Right renal pelvis (tissue), 4 donors: ENCODE measurements at regions not wholly inside any gene's neighbourhood (a gene's known extent, or its start where the extent isn't known, plus 50 kb on each side); places are given as distances from the start of the nearest gene placed in this dataset.
"Not testable (repeated sequence)": the region's sequence is repeated elsewhere in the genome, so short reads cannot be mapped to it uniquely, and the experiment has no call there.

Source experiments
- DNase-seq, 4 donors: peaks; one replicate each; pipeline ENCODE4 v3.0.0-alpha.2; 2013; ENCODE audit warnings: low read depth in 4 of 4, low spot score in 3 of 4, missing footprints in 1 of 4

DNA sequence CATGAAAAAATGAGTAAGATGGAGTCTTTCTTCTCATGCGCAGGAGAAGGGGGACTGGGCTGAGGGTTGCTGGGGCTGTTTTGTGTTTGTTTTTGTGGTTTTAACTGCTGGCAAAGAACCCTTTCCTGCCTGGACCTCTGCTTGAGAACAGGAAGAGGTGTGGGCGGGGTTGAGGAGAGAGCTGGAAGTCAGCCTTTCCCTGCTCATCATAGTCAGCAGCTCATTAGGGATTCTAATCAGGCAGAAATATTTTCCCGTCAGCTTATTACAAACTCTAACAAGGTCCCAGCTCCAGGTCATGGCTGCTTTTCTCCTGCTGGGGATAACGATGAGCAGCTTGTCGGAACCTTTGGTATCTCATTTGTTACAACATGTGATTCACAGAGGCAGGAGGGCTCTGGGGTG lies 185.0 kb upstream of the NRXN3 start:
- DNase-seq, result no peak

DNA sequence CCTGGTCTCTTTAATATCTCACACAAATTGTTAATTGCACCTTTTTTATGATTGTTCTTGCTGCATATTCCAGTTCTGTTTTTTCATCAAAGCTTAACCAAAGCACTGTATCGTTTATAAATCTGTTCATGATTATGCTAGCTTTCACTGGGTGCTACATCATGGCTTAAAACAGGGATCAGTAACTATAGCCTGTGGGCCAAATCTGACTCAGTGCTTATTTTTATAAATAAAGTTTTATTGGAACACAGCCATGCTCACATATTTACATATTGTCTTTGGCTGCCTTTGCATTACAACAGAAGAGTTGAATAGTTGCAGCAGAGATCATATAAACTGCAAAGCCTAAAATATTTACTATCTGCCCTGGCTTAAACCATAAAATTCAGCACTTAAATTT lies 183.4 kb upstream of the NRXN3 start:
- no peak for DNase-seq

DNA sequence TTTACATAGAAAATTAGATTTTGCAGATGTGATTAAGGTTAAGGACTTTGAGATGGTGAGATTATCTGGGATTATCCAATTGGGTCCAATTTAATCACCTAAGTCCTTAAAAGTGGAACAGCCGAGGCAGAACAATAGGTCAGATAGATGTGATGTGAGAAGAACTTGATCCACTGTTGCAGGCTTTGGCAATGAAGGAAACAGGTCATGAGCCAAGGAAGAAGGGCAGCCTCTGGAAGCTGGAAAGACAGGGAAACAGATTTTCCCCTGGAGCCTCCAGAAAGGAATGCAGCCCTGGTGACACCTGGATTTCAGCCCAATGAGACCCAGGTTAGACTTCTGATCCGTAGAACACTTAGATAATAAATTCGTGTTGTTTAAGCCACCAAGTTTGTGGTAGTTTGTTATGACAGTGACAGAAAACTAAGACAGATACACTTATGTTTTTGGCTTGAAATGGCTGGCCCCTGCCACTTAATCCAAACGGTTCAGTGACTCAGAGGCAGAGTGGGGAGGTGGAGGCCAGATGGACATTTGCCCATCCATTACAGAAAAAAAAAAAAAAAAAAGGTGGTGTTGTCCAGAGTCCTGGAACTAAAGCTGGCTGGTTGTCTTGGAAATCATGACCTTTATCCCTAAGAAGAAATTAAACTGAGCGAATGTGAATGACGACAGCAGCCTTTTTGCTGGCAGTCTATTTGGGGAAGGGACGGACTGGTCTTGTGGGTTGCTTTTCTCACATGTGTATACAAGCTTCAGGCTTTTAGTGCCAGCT lies 181.9 kb upstream of the NRXN3 start:
- DNase-seq, result no peak

DNA sequence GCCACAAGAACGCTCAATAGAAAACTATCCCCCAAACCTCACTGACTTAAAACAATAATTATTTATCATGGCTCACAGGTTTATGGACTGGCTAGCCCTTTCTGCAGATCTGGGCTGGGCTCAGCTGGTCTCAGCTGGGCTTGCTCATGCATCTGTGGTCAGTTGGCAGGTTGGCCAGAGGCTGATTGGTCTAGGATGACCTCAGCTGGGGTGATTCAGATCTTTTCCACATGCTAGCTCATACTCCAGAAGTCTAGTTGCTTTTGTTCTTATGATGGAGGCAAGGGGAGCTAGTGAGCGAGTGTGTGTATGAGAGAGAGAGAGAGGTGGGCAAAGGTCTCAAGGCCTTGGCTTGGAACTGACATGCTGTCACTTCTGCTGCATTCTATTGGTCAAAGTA lies 181.2 kb upstream of the NRXN3 start:
- no peak for DNase-seq

DNA sequence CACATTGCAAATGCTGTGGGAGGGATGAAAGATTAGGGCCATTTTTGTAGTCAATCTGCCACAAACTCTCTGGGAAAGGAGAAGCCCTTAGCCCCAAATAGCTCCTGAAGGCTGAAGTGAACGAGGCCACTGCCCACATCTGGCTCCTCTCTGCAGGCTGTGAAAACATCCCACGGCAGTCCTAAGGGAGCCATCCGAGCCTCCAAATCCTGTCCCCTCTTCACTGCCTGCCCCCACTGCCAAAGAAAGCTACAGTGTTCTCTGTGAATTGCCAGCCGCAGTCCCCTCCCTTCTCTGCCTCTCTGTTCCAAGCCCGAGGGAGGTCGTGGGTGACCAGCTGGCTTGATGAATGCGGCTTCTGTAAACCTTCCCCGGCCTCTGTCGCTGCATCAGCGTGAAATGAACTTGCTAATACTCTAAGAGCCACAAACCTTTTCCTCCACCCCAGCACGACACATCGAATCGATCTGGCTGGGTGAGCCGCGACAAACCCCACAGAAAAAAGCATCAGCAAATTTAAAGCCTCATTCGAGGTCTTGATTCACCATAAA lies 180.7 kb upstream of the NRXN3 start:
- DNase-seq, result no peak

DNA sequence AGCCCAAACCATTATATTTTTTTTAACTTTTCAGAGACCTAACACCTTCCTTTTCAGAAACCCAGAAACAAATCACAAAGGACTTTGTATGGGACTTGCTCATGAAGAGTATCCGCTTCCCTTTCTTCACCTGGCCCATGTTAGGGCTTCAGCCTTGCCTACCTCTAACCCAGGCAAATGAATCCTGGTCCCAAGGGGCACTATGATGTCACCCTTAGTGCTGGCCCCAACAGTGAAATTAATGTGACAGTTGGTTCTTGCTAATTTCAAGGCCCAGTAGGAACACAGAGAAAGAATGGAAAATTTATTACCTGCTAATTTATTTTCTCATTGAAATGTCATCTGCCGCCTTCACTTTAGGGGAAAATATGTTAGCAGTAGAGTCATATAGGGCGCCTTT lies 179.8 kb upstream of the NRXN3 start:
- DNase-seq, result no peak

DNA sequence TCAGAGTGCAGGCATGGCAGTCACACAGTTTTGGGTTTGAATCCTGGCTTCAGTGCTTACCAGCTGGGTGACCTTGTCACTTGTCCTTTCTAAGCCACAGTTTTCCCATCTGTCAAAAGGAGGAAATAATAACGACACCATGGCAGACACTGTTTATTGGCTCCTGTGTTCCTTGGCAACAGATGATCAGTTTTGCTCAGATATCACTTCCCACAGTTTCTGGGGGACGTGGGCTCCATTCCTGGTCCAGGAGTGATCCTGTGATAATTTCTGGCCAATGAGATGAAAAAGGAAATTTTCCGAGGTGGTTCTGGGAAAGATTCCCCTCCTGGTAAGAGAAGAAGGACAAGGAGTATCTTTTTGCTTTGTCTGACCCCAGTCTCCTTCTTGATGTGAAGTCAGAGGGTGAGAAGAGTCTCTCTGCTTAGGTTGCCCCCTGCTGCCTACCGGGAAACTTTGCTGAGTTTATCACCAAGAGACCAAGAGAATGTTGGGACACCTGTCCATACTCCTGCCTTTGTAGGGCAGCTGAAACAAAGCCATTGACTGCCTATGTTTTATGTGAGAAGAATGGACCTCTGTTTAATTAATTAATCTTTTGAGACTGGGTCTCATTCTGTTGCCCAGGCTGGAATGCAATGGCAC lies 178.9 kb upstream of the NRXN3 start:
- DNase-seq, result no peak

DNA sequence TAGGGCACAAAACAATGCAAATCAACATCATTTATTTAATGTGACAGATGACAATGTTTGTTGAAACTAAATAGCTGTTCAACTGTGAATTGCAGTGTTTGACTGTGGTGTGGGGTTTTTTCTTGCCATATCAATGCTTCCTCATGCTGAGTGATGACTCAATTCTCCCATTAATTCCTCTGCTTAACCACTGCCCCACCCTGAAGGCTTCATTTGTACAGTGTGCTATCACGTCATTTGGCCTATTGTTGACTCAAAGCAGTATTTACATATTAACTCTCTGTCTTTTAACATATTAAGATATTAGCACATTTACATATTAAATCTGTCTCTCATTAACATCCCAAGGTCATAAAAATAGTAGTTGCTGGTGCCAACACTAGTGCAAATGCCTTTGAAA lies 164.8 kb upstream of the NRXN3 start:
- DNase-seq, result no peak

DNA sequence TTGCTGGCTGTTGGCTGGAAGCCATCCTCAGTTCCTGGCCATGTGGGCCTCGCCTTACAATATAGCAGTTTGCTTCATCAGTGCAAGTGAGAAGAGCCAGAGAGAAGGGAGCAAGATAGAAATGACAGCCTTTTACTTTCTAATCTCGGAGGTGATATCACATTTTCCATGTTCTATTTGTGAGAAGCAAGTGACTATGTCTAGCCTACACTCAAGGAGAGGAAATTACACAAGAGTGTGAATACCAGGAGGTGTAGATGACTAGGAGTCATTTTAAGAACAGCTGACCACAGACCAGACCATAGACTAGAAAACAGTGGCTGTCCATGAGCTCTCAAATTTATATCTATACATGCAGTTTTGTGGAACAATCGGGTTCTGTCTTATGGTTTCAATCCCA lies 163.0 kb upstream of the NRXN3 start:
- DNase-seq, result no peak

DNA sequence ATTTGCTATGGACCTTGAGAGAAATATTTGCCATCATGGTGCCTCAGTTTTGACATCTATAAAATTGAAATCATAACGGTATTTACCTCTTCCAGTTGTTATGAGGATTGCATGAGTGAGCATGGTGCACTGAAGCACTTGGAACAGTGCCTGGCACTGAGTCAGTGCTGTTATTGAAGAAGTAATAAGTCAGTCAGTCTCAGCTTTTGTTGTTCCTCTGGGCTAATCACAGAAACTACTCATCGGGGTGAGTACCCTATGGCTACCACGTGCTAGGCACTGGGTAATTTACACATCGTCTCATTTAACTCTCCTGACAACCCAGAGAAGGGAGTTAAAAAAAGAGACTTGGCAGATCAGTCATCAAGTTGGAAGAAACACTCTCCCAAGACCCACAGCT lies 159.5 kb upstream of the NRXN3 start:
- no peak for DNase-seq

DNA sequence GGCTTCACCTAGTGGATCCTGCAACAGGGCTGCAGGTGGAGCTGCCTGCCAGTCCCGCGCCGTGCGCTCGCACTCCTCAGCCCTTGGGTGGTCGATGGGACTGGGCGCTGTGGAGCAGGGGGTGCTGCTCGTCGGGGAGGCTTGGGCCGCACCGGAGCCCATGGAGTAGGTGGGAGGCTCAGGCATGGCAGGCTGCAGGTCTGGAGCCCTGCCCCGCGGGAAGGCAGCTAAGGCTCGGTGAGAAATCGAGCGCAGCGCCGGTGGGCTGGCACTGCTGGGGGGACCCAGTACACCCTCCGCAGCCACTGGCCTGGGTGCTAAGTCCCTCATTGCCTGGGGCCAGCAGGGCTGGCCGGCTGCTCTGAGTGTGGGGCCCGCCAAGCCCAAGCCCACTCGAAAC lies 156.3 kb upstream of the NRXN3 start:
- not testable (repeated sequence) for DNase-seq

DNA sequence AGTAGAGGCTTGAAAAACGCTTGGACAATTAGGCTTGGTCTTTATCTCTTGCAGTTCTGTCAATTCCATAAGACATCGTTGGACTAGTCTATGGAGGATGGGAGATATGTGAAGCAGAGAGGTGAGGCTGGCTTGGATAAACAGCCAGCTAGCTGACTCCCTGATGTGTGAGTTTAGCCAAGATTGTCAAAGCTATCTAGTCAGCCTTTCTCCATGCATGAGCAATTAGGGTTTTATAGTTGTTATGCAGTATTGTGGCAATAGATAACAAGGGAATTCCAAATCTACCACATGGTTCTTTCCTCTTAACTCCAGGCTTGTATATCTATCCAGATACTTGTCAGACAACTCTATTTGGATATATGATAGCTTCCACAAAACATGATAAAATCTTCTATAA lies 153.6 kb upstream of the NRXN3 start:
- DNase-seq, result no peak

DNA sequence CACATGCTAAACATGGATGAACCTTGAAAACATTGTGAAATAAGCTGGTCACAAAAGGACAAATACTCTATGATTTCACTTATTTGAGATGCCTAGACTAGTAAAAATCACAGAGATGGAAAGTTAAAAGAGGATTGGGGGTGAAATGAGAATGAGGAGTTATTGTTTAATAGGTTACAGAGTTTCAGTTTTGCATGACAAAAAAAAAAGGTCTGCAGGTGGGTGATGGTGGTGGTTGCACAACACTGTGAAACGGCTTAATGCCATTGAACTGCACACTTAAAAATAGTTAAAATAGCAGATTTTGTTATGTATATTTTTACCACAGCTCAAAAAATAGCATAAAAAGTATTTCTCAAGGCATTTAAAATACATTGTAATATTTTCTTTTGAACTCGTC lies 151.9 kb upstream of the NRXN3 start:
- no peak for DNase-seq

DNA sequence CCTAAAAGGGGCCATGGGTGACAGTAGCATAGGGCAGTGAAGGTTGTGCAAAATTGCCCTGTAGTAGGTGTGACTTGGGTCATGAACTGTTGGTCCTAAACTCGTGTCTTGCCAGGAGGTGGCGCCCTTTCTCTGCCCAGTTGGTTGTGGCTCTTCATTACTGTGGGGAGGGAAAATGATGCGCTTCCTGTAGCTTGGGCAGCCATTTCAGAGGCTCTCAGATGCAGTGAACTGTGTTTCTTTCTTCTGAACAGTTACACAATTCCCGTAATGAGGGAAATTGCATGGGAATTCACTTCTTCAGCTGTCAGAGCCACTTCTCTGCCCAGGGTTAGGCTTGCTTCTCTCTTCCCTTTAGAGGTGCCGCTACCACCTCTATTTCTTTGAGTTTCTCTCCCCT lies 148.1 kb upstream of the NRXN3 start:
- DNase-seq, result peak; percentile 8 to 20 (median 12)

DNA sequence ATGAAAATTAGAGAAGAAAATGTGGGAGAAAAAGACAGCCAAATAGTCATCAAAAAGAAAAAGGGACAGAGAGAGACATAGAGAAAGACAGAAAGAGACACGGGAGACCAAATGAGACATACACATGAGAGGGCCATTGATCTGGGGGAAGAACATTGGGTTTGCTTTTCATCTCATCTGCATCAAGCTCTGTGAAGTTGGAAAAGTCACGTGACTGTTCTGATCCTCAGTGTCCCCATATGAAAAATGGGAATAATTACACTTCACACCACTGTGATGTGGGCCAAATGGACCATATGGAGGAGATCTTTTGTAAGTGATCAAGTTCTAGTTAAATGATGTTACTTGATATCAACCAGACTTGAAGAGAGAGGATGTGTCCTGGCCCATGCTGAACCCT lies 147.1 kb upstream of the NRXN3 start:
- DNase-seq, result no peak

DNA sequence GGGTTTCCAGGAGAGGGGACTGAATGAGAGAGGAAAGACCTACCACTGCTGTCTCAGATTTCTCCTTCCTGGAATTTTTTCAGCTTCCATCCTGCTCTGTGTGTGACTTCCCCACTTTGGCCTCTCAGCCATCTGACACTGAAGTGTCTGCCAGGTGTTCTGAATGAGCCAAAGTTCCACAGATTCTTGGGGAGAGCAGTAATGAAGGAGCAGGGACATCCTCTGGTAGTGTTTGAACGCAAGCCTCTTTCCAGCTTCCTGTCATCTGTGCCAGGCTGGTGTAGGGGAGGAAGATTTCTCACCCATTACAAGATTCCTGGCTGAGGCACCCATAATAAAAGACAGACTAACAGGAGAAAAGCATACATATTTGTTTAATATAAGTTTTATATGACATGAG lies 141.7 kb upstream of the NRXN3 start:
- no peak for DNase-seq

DNA sequence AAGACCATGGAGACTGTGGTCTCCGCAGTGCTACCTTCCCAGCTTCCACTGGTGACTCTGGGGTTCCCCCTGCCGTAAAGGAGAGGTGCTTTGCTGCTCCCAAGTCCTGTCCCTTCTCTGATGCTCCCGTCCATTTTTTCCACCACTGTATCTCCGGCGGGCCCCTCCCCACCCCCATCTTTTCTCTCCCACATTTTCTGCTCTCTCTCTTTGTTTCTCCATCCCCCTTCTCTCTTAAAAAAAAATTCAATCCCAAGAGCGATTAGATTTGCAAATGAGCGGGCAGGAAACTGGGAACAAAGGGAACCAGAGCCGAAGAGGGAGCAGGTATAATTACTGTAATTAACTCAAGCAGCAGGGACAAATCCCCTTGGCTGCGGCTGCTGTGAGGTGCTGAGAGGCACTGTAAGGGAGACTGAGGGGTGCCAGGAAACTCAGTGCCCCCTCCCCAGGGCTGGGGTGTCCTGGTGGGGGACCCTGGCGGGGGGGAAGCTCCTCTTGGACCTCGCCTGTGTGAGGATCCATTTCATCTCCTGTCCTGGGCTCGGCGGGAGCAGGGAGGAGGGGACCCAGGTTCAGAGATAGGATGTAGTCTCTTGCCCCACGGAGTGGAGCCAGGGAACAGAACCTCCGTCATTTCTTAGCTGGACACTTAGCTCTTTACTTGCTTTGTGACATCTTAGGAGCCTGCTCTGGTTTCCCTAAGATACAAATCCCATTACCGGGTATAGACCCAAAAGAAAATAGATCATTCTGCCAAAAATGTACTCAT lies 140.4 kb upstream of the NRXN3 start:
- DNase-seq, result no peak

DNA sequence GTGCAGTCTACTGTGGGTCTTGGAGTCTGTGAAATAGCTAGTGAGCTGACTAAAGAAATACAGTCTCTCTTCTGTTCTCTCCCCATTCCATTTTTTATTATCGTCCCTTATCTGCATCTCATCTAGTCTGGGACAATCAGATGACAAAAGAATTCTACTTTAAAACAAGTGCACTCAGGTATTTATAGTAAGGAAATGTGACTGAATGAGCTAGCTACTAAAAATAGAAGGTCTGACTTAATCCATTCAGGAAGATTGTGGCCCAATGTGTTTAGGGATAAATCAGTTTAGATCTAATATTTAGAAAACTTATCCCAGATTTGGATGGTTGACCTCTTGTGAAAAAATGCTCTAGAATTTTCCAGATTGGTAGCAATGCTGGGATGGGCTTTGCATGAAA lies 126.8 kb upstream of the NRXN3 start:
- no peak for DNase-seq

DNA sequence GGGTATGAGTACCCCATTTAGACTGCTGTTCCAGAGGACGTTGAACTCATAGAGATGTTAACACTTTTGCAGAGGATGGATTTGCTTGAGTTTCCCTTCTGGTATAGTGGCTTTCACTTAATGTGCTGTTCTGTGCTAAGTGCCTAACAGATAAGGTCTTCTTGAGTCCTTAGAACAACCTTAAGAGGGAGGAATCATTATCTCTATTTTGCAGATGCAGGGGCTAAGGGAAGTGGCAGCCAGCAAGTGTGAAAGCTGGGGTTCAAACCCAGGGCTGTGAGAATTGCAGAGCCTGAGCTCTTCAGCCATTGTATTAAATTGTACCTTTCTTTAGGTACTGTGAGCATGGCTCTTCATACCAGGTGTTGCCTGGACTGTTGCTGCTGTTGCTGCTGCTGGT lies 122.1 kb upstream of the NRXN3 start:
- no peak for DNase-seq

DNA sequence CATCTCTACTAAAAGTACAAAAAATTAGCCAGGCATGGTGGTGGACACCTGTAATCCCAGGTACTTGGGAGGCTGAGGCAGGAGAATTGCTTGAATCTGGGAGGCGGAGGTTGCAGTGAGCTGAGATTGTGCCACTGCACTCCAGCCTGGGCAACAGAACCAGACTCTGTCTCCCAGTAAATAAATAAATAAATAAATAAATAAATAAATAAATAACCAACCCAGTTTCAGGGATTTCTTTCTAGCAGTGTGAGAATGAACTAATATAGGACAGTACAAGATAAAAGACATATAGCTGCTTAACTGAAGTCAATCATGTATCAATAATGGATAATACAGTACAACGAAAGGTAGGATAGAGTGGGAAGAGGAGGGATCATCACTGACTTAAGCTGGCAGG lies 113.3 kb upstream of the NRXN3 start:
- DNase-seq, result not testable (repeated sequence)

DNA sequence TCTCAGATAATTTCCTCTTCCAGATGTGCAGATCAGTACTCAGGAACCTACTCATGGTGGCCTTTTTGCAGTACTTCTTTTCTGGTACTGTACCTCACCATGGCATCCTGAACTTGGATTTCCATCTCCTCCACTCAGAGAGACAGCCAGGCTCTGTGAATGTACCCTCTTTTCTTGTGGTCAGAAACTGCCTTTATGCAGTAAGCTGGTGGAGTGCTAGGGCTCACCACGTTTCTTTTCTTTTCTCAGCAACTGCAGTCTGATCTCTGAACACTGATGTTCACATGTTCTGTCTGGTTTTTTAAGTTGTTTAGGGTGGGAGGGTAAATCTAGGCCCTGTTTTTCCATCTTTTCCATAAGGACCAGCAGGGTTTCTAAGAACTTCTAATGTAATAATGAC lies 99.8 kb upstream of the NRXN3 start:
- no peak for DNase-seq
